ENCODE measurements at regions not wholly inside any gene's neighbourhood (a gene's known extent, or its start where the extent isn't known, plus 50 kb on each side); places are given as distances from the start of the nearest gene placed in this dataset.

DNA sequence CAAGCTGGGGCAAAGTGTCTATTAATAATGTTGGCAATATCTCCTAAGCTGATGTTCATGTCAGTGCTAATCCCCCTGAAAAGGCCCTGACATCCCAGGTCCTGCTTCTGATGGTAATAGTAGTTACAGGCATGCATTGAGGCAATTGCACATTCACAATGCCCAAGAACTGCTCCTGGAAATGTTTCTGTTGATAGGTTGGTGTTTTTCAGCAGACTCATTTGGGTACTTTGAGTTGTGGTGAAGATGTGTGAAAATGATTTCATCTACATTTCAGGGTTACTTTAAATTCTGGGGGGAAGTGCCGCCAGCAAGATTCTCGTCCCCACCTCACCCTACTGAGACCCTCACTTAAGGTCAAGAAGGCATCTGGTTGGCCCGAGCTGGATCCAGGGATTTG lies 92.9 kb downstream of the BBS10 start:
- TF ChIP-seq, protein P1, sequence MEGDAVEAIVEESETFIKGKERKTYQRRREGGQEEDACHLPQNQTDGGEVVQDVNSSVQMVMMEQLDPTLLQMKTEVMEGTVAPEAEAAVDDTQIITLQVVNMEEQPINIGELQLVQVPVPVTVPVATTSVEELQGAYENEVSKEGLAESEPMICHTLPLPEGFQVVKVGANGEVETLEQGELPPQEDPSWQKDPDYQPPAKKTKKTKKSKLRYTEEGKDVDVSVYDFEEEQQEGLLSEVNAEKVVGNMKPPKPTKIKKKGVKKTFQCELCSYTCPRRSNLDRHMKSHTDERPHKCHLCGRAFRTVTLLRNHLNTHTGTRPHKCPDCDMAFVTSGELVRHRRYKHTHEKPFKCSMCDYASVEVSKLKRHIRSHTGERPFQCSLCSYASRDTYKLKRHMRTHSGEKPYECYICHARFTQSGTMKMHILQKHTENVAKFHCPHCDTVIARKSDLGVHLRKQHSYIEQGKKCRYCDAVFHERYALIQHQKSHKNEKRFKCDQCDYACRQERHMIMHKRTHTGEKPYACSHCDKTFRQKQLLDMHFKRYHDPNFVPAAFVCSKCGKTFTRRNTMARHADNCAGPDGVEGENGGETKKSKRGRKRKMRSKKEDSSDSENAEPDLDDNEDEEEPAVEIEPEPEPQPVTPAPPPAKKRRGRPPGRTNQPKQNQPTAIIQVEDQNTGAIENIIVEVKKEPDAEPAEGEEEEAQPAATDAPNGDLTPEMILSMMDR (IDR thresholded peaks at IDR 0.05): no peak
- no peak for TF ChIP-seq EP300 (IDR thresholded peaks at IDR 0.05)
